NCI-H187 (cell line): ENCODE measurements at regions not wholly inside any gene's neighbourhood (a gene's known extent, or its start where the extent isn't known, plus 50 kb on each side); places are given as distances from the start of the nearest gene placed in this dataset.
A peak's percentile ranks its signal among the peaks of the same experiment; 100 is the strongest.
"Not testable (repeated sequence)": the region's sequence is repeated elsewhere in the genome, so short reads cannot be mapped to it uniquely, and the experiment has no call there.

ENCODE experiments used
- DNase-seq, 2 experiments: peaks; one replicate each; lab custom pipeline; 2025; lab: John Stamatoyannopoulos, UW

DNA sequence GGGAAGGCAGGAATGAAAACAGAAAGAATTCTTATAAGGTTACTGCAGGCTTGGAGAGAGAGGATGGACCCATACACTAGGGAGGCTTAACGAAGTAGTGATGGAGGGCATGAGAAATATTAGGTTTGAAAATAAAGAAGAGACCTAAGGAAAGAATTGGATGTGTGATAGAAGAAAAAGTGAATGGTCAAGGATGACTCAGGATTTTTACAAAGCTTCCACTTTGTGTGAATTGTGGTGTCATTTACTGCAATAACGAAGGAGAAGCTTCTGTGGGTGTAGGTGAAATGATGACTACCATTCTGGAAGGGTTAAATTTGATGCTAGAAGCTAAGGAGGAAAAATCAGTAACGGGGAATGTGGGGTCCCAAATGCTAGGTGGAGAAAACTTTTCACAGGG lies 191.2 kb downstream of the UTRN start:
- DNase-seq = no peak

GRCh38 chr6:144477396-144477795 lies 192.3 kb downstream of the UTRN start:
- DNase-seq = no peak

DNA sequence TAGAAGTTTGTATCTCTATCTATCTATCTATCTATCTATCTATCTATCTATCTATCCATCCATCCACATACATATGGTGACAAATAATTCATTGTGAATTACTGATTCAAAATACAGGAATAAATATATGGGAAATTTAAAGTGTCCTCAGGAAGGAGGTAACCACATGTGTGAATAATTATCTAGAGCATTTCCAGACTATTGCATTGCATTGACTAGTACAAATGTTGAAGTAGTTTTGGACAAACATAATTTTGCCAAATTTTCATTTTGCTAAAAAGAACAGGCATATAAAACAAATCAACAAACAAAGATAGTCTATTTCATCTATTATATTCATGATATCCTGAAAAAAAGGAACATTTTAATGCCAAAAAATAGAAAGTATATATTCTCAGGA lies 192.7 kb downstream of the UTRN start:
- DNase-seq = no peak

DNA sequence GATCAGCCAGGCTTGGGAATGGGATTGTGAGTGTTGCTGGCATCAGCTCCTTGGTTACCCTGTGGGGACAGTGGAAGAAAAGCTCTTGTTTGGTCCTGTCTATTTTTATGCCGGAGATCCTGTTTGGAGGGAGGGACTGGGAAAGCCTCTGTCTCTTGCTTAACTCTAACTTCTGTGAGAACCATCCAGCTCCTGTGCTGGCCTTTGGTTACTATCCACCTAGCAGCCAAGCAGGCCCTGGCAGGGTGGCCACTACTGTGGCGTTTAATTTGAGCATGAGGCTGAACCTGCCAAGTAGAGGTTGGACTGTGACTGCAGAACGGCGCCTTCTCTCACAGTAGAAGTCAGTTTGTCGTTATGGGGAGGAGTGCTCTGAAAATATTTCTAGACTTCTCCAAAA lies 193.3 kb downstream of the UTRN start:
- no peak for DNase-seq

DNA sequence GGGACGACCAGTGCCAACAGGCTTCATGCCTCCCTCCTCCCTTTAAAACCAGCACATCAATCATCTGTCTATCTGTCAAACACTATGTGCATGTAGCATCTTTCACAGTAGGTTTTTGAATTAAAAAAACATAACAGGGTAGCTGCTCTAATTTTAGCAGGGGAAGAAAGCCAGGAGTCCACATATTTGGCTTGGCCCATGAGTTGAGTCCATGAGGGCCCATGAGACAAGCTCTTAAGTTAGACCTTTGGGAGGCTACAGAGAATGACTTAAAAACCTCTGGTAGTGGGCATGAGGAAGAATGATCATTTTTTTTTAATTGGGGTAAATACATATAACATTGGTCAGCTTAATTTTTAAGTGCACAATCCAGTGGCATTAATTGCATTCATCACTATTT lies 194.9 kb downstream of the UTRN start:
- no peak for DNase-seq

- no peak for DNase-seq
These were observed 195.3 kb downstream of the UTRN start for GRCh38 chr6:144480473-144480872.

GRCh38 chr6:144481527-144481926 lies 196.4 kb downstream of the UTRN start:
- no peak for DNase-seq

- DNase-seq = peak; percentile 36 to 53
These were observed 197.0 kb downstream of the UTRN start for GRCh38 chr6:144482142-144482541.

GRCh38 chr6:144485531-144485930 lies 200.4 kb downstream of the UTRN start:
- DNase-seq = no peak

GRCh38 chr6:144488590-144488989 lies 203.5 kb downstream of the UTRN start:
- DNase-seq = no peak

DNA sequence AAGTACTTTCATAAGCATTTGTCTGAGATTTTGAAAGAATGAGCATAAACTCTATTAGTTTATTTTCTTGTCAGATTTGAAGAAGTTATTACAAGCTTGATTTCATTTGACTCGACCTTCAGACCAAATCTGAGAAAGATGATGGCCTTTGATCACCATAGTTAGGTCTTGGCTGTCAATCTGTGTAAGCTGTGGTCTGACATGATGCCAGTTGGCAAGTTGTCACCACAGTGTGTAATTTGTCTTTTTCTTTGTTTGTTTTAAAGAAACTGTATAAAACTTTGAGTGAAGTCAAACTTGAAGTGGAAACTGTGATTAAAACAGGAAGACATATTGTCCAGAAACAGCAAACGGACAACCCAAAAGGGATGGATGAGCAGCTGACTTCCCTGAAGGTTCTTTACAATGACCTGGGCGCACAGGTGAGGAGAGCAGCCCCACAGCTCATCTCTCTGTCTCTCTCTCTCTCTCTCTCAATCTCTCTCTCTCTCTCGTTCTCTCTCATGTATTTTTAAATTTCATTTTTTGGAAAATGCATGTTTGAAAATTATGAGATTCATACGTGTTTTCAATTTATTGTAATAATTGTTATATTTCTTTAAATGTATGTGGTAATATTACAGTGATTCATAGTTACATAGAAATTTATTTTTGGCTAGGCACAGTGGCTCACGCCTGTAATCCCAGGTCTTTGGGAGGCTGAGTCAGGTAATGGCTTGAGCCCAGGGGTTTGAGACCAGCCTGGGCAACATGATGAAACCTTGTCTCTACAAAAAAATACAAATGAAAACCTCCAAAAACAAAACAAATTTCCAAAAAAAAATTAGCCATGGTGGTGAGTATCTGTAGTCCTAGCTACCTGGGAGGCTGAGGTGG lies 208.1 kb downstream of the UTRN start:
- DNase-seq = no peak

DNA sequence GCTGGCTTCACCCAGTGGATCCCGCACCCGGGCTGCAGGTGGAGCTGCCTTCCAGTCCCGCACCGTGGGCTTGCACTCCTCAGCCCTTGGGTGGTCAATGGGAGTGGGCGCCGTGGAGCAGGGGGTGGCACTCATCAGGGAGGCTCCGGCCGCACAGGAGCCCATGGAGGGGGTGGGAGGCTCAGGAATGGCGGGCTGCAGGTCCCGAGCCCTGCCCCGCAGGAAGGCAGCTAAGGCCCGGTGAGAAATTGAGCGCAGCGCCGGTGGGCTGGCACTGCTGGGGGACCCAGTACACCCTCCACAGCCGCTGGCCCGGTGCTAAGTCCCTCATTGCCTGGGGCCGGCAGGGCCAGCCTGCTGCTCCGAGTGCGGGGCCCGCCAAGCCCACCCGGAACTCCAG lies 209.9 kb downstream of the UTRN start:
- not testable (repeated sequence) for DNase-seq

- DNase-seq = no peak
These were observed 212.5 kb downstream of the UTRN start for GRCh38 chr6:144497650-144498049.

- no peak for DNase-seq
These were observed 215.8 kb downstream of the UTRN start for GRCh38 chr6:144500892-144501291.

DNA sequence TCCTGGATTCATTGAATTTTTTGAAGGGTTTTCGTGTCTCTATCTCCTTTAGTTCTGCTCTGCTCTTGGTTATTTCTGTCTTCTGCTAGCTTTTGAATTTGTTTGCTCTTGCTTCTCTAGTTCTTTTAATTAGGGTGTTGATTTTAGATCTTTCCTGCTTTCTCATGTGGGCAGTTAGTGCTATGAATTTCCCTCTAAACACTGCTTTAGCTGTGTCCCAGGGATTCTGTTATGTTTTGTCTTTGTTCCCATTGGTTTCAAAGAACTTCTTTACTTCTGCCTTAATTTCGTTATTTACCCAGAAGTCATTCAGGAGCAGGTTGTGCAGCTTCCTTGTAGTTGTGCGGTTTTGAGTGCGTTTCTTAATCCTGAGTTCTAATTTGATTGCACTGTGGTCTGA lies 220.1 kb downstream of the UTRN start:
- DNase-seq = not testable (repeated sequence)

DNA sequence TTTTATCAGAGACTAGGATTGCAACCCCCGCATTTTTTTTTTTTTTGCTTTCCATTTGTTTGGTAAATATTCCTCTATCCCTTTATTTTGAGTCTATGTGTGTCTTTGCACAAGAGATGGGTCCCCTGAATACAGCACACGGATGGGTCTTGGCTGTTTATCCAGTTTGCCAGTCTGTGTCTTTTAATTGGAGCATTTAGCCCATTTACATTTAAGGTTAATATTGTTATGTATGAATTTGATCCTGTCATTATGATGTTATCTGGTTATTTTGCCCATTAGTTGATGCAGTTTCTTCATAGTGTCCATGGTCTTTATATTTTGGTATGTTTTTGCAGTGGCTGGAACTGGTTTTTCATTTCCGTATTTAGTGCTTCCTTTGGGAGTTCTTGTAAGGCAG lies 220.9 kb downstream of the UTRN start:
- not testable (repeated sequence) for DNase-seq

GRCh38 chr6:144507772-144508312 lies 222.7 kb downstream of the UTRN start:
- not testable (repeated sequence) for DNase-seq

DNA sequence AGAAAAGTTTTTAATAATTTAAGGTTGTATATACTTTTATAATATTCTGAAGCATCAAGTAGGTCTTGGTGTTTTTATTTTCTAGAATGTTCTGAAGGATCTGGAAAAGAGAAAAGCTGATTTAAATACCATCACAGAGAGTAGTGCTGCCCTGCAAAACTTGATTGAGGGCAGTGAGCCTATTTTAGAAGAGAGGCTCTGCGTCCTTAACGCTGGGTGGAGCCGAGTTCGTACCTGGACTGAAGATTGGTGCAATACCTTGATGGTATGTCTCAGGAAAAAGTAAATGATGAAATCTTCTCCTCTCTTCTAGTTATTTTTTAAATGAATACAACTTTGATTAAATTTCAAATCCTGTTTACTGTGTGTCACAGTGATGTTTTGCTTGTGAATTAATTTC lies 225.7 kb downstream of the UTRN start:
- DNase-seq = no peak

- no peak for DNase-seq
These were observed 230.6 kb downstream of the UTRN start for GRCh38 chr6:144515761-144516160.

GRCh38 chr6:144519426-144519825 lies 234.3 kb downstream of the UTRN start:
- no peak for DNase-seq

- DNase-seq = no peak
These were observed 243.7 kb downstream of the UTRN start for GRCh38 chr6:144528743-144529425.

- no peak for DNase-seq
These were observed 245.0 kb downstream of the UTRN start for GRCh38 chr6:144530118-144530517.

GRCh38 chr6:144532238-144532637 lies 247.1 kb downstream of the UTRN start:
- not testable (repeated sequence) for DNase-seq
